ENCODE measurements at regions not wholly inside any gene's neighbourhood (a gene's known extent, or its start where the extent isn't known, plus 50 kb on each side); places are given as distances from the start of the nearest gene placed in this dataset.

DNA sequence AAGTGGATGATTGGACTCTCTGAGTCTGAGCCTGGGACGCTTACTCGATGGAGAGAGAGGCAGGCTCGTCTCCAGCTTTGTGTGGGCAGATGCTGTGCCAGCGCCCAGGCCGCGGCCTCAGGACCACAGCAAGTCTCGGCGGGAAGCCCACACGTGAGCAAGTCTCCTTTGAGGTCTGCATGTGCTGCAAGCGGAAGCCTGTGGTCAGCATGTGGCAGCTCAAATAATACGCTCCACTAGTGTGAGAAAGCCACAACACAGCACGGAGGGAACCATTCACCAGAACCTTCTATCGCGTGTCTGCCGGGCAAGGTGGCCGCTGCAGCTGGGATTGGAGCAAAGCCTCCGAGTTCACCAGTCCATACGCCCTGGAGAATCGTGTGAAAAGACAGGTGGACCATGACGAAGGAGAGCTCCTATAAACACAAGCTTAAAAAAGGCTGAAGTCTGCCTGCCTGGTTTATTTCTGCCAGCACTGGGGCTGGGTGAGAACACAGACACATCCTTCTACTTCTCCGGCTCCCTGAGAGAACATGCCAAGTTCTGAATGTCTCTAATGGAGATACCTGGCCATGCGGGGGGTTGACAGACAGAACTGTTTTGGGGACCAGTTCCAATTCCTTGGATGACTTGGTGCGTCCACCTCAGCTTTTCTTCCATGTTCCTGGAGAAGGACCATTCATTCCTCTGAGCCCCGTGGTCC, 82.0 kb upstream of the LRIG1 start:
- TF ChIP-seq, protein P1, sequence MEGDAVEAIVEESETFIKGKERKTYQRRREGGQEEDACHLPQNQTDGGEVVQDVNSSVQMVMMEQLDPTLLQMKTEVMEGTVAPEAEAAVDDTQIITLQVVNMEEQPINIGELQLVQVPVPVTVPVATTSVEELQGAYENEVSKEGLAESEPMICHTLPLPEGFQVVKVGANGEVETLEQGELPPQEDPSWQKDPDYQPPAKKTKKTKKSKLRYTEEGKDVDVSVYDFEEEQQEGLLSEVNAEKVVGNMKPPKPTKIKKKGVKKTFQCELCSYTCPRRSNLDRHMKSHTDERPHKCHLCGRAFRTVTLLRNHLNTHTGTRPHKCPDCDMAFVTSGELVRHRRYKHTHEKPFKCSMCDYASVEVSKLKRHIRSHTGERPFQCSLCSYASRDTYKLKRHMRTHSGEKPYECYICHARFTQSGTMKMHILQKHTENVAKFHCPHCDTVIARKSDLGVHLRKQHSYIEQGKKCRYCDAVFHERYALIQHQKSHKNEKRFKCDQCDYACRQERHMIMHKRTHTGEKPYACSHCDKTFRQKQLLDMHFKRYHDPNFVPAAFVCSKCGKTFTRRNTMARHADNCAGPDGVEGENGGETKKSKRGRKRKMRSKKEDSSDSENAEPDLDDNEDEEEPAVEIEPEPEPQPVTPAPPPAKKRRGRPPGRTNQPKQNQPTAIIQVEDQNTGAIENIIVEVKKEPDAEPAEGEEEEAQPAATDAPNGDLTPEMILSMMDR (tag by site-specific recombination; IDR thresholded peaks at IDR 0.05): no peak
- TF ChIP-seq GLI4 (tag by site-specific recombination; IDR thresholded peaks at IDR 0.05) (no peak), MYNN (tag by site-specific recombination; IDR thresholded peaks at IDR 0.05; ENCODE audit: borderline replicate concordance) (no peak), ZBTB21 (tag by site-specific recombination; IDR thresholded peaks at IDR 0.05) (no peak), ZNF416 (tag by site-specific recombination; IDR thresholded peaks at IDR 0.05) (no peak)
- TF ChIP-seq, protein P2, sequence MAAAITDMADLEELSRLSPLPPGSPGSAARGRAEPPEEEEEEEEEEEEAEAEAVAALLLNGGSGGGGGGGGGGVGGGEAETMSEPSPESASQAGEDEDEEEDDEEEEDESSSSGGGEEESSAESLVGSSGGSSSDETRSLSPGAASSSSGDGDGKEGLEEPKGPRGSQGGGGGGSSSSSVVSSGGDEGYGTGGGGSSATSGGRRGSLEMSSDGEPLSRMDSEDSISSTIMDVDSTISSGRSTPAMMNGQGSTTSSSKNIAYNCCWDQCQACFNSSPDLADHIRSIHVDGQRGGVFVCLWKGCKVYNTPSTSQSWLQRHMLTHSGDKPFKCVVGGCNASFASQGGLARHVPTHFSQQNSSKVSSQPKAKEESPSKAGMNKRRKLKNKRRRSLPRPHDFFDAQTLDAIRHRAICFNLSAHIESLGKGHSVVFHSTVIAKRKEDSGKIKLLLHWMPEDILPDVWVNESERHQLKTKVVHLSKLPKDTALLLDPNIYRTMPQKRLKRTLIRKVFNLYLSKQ (tag by site-specific recombination; IDR thresholded peaks at IDR 0.05; ENCODE audit: borderline replicate concordance): no peak

Data from HEK293 (cell line).